ELR (cell line): ENCODE measurements at regions not wholly inside any gene's neighbourhood (a gene's known extent, or its start where the extent isn't known, plus 50 kb on each side); places are given as distances from the start of the nearest gene placed in this dataset.

ENCODE experiments used
- DNase-seq: peaks from one replicate; pipeline ENCODE4 v3.0.0-alpha.2; 2015; ENCODE audit warnings: low read depth

- DNase-seq, result no peak
Observed at GRCh38 chr4:83171436-83172039, 57.0 kb upstream of the PLAC8 start.

GRCh38 chr4:83170952-83171399, 56.4 kb upstream of the PLAC8 start:
- no peak for DNase-seq
